ENCODE measurements at regions not wholly inside any gene's neighbourhood (a gene's known extent, or its start where the extent isn't known, plus 50 kb on each side); places are given as distances from the start of the nearest gene placed in this dataset.

DNA sequence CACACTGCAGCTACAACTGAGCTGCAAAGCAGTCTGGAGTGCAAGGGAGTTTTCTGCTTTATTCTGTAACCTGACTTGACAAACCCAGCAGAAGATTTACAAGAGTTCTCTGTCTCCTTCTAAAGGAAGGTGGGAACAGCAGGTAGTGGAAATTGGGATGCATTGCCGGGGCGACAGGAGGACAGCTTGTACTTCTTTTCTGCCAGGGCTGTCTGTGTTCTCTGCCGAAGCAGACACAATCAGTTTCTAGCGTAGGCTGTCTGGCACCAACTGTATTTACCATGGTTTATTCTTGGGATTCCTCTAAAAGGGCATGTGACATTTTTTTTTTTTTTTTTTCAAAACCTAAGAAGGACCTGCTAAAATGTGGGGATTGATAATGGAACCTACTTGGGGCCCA lies 190.8 kb upstream of the GK2 start:
- ChIA-PET POLR2A (no interaction called here), SMC1A (ENCODE audit: uncharacterized antibody, unreplicated experiment) (no interaction called here), RAD21 (ENCODE audit: unreplicated experiment) (interaction anchor here (0.6 kb wide), 2 partner anchors 11 to 548 kb away, joined by 3 to 4 read pairs; no protein-coding TSS in a partner anchor), CTCF (interaction anchor here (0.7 kb wide), 1 partner anchor 13 kb away, joined by 3 read pairs; no protein-coding TSS in a partner anchor)
- FAIRE-seq = no peak
- TF ChIP-seq, protein P1, sequence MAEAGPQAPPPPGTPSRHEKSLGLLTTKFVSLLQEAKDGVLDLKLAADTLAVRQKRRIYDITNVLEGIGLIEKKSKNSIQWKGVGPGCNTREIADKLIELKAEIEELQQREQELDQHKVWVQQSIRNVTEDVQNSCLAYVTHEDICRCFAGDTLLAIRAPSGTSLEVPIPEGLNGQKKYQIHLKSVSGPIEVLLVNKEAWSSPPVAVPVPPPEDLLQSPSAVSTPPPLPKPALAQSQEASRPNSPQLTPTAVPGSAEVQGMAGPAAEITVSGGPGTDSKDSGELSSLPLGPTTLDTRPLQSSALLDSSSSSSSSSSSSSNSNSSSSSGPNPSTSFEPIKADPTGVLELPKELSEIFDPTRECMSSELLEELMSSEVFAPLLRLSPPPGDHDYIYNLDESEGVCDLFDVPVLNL (IDR thresholded peaks at IDR 0.05; ENCODE audit: low read depth, low read length) = no peak
- TF ChIP-seq, protein P2, sequence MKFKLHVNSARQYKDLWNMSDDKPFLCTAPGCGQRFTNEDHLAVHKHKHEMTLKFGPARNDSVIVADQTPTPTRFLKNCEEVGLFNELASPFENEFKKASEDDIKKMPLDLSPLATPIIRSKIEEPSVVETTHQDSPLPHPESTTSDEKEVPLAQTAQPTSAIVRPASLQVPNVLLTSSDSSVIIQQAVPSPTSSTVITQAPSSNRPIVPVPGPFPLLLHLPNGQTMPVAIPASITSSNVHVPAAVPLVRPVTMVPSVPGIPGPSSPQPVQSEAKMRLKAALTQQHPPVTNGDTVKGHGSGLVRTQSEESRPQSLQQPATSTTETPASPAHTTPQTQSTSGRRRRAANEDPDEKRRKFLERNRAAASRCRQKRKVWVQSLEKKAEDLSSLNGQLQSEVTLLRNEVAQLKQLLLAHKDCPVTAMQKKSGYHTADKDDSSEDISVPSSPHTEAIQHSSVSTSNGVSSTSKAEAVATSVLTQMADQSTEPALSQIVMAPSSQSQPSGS (IDR thresholded peaks at IDR 0.05; ENCODE audit: low read length) = no peak
- no peak for TF ChIP-seq CBX5 (IDR thresholded peaks at IDR 0.05; ENCODE audit: low read depth)
- TF ChIP-seq E2F8 (IDR thresholded peaks at IDR 0.05; ENCODE audit: low read depth, partially characterized antibody) = no peak
- TF ChIP-seq PRDM15 (CRISPR knock-in tag; IDR thresholded peaks at IDR 0.05) = no peak
- no peak for TF ChIP-seq PML (IDR thresholded peaks at IDR 0.05; ENCODE audit: low read length)
- TF ChIP-seq RAD51 (IDR thresholded peaks at IDR 0.05) = no peak
- TF ChIP-seq KLF5 (IDR thresholded peaks at IDR 0.05; ENCODE audit: partially characterized antibody) = no peak
- no peak for TF ChIP-seq NBN (IDR thresholded peaks at IDR 0.05)
- TF ChIP-seq ZNF217 (IDR thresholded peaks at IDR 0.05) = no peak
- no peak for TF ChIP-seq TAF1 (IDR thresholded peaks at IDR 0.05; ENCODE audit: borderline replicate concordance, low read depth, low read length)
- Histone ChIP-seq H3K79me2 (ENCODE audit: control insufficient read depth, insufficient read depth, low read length) (no peaks in the 10 kb centered on the region), H3K9me3 (replicated peaks; ENCODE audit: control insufficient read depth, insufficient read depth, low read length) (no peaks in the 10 kb centered on the region), H3K4me1 (ENCODE audit: control insufficient read depth, insufficient read depth, low read length) (no peaks in the 10 kb centered on the region), H3K36me3 (ENCODE audit: control insufficient read depth in 2 of 2, insufficient read depth in 2 of 2, low read length in 1 of 2) (no peaks in the 10 kb centered on the region), H4K20me1 (ENCODE audit: control insufficient read depth, insufficient read depth) (no peaks in the 10 kb centered on the region), H2AFZ (ENCODE audit: control insufficient read depth, low read depth, low read length) (no peak overlapping the region), H3K27me3 (replicated peaks in 1 of 2; ENCODE audit: control insufficient read depth in 2 of 2, insufficient read depth in 2 of 2, low read length in 1 of 2) (no peaks in the 10 kb centered on the region), H3K4me3 (no peak overlapping the region), H3K27ac (ENCODE audit: control insufficient read depth, insufficient read depth) (no peak overlapping the region), H3K4me2 (ENCODE audit: control insufficient read depth, insufficient read depth) (no peak overlapping the region), H3K9ac (ENCODE audit: control insufficient read depth, insufficient read depth, low read length) (no peak overlapping the region)
- no TSS peak for BruUV-seq (replicated peaks)
- WGBS (ENCODE audit: insufficient coverage, insufficient replicate concordance, low lambda C conversion rate, missing lambda C conversion rate) = 18% methylated on average over 4 of the region's 4 CpGs
- no peak for ATAC-seq
- in situ Hi-C loops (cut with MboI) = no loop called here
- intact Hi-C loops (cut with micrococcal nuclease; ENCODE audit: unreplicated experiment) = no loop called here
- DNase-seq (ENCODE audit: low read depth, low spot score) = no peak
